GM19452 (cell line): ENCODE measurements at regions not wholly inside any gene's neighbourhood (a gene's known extent, or its start where the extent isn't known, plus 50 kb on each side); places are given as distances from the start of the nearest gene placed in this dataset.
"Not testable (repeated sequence)": the region's sequence is repeated elsewhere in the genome, so short reads cannot be mapped to it uniquely, and the experiment has no call there.

Source experiments
- ATAC-seq: cut with Tn5 transposase; IDR thresholded peaks from one replicate; pipeline ENCODE4 v1.9.1; 2021; ENCODE audit not compliant: unreplicated experiment

DNA sequence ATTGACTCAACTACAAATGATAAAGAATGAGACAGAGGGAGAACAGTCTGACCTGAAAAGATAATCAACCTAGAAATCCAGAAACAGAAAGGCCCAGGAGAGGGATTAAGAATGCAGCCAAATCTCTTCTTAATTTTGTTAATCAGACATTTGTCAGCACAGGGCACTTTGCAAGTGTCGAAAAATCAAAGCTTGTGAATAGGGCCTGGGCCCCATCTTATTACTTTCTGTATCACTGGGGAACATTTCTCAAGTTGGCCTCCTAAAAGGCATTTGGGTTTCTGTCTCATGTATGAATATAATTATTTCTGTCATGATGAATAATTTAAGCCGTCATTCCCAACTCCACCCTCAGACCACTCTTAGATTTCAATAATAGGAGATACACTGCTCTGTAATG is 308.4 kb upstream of the PRKCQ start:
- no peak for ATAC-seq

DNA sequence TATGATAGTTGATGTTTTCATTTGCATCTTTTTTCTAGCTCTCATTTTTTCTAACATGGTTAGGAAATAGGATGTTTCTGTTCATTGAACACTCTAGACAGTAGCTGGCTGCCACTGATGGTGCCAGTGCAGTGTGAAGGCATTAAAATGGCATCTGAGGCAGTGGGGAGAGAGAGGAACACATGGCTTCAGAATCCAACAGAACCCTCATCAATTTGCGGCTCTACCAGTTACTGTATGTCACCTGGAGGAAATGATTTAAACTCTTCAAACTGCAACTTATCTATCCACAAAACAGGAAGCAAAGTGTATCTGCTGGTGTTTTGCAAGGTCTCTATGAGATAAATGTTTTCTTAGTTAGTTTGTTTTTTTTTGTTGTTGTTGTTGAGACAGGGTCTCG is 305.2 kb upstream of the PRKCQ start:
- ATAC-seq, result no peak

DNA sequence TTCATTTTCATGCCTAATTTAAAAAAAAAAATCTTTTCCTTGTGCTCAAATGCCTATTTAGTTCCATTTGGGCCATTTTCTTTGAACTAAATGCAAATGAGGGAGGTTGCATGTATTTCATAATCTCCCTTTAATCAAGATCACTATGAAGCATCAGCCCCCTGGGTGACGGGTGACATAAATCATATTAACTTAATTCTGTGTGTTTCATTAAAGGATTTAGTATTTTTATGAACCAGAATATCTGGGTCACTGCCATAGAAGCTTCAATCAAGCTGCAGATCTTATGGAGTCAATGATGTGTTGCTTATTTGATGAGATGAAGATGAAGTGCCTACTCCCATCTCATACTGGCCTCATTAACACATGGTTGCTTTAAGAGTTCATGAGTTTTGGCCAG is 301.9 kb upstream of the PRKCQ start:
- ATAC-seq, result no peak

DNA sequence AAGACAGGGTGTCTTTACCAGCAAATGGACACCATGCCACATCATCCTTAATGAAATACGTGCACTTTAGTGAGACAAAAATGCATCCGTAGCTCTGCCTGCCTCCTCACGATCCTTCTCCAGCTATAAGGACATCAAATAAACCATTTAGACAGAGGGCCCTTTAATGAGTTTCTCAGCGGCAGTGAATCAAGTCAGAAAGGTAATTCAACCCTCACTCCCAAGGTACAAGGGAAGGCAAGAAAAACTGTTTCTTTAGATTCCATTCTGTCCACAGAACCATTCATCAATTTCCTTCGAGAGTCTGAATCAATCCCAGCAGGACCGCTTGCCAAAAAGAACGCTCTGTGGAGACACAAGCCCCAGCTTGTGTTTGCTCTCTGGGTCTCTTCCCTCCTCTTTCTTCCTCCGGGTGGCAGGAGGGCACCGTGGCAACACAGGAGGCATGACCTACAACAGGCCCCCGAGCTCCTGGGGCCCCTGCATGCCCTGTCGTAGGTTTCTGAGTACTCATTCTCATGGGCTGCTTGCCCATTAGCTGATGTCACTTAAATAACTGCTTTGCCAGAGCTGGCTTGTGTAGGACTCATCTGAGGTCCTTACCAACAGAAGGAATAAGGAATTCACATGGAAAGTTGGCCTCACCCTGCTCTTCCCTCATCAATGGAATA is 297.8 kb upstream of the PRKCQ start:
- no peak for ATAC-seq

DNA sequence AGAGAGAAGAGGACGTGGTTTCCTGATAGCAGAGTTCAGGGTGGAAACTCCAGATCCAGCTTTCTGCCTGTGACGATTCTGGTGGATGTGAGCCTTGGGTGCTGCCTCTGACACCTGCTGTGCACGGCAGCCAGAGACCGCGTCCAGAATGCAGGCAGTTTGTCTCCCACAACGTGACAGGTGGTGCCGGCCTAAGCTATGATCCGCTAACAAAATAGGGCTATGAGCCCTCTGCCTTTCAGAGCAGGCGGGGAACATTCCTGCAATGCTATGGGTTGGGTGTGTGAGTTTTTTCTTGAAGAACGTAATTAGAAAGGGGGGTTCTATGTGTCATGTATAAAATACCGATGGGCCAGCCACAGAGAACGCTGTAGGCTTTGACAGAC is 297.3 kb upstream of the PRKCQ start:
- no peak for ATAC-seq

DNA sequence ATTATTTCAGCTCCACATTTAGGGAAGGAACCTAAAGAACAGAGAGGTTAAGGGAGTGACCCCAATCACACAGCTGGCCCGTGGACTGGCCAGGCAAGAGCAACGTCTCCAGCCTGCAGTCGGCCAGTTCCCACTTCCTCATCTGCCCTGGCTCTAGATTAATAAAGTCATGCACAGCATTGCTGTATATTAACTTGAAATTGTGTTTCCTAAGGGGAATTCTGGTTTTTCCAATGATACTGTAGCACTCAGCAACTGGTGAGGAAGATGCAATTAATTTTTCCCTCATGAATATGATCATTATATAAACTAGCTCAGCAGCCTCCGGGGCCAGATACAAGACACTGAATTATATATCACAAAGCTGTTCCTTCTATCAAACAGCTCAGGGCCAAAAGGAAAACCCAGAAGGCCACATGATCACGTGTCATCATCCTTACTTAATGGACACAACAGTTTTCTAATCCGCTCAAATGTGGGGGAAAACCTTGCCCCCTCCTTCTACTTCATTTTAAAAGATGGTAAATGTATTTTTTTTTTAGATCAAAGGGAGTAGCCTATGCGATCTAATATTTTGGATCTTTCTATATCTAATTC is 295.3 kb upstream of the PRKCQ start:
- ATAC-seq, result no peak

DNA sequence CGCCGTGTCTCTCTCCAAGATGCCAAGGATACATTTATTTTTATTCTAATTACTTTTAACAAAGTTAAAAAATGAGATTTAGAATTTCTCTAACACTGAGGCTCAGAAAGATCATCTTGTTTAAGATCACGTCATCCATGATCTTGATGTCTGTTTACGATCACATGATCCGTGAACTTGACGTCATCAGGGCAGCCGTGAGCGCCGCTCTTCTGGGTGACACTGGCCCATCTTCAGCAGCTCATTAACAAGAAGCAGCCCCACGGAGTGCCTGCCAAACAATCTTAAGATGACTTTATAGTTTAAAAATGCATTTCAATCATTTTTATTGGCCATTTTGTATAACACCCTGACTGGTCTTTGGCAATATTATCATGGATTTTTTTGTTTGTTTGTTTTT is 291.1 kb upstream of the PRKCQ start:
- ATAC-seq, result no peak

DNA sequence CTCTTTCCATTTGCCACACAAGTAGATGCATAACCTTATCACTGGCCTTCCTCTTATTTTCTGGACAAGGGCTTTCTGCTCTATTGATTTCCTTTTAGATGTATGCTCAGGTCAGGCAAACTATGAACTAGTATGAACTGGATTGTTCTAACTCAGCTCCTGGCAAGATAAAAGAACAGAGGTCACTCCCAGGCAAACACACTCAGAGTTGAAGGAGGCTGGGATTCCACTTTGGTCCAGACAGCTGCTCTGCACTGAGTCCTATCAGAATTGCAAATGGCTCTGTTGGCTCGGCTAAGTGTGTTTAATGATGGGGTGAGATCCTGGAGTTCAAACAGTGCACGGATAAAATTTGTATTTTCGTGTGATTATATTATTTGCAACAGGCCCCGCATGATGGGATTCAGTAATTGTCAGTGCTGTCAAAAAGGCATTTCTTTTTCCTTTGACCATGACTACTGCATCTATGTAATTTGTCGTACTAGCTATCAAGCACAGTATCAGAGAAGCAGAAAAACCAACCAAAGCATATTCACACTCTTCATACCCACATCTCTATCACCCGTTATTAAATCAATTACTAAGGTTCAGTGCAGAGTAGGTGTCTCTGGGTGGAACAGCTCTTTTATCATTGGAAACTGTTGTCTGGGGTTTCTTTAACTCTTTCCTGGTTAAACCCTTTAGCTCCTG is 288.1 kb upstream of the PRKCQ start:
- ATAC-seq, result no peak

DNA sequence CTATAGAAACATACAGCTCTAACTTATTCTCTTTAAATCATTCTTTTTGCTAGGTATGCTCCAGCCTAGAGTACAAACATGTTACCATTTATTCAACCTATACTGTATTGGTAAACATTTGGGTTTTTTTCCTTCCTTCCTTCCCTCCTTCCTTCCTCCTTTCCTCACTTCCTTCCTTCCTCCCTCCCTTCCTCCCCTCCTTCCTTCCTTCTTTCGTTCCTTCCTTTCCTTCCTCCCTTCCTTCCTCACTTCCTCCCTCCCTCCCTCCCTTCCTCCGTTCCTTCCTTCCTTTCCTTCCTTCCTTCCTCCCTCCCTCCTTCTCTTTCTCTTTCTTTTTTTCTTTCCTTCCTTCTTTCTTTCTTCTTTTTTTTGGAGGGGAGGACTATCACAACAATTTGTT is 286.7 kb upstream of the PRKCQ start:
- ATAC-seq, result no peak

DNA sequence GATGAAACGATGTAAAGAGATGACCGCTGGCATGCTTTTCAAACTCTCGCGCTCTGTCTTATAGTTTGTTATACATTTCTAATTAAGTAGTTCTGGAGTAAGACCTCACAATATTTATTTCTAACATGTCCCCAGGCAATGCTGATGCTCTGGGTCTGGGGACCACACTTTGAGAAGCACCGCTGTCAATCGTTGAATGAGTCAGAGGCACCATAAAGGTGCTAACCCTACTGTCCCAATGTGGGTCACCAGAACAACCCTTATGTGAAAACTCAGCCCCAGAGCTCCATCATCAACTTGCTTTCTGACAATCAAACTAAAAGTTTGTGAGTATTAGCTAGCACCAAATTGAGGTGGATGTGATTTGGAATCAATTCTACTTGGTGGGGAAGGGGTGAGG is 284.1 kb upstream of the PRKCQ start:
- no peak for ATAC-seq

DNA sequence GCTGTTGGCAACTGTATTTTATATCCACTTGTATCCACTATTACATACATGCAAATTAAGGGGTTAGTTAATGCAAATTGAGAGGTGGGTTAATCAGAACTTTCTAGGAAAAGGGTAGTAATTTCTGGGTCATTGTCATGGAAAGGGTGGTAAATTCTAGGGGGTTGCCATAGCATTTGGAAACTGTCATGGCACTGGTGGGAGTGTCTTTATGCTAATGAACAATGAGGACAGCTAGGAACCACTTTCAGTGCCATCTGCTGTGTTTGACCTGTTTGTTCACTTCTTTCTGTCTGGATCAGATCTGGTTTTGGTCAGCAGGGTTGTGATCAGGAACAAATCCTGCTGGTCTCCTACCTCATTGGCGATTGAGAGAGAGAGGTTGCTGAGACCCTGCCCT is 283.3 kb upstream of the PRKCQ start:
- ATAC-seq, result no peak

DNA sequence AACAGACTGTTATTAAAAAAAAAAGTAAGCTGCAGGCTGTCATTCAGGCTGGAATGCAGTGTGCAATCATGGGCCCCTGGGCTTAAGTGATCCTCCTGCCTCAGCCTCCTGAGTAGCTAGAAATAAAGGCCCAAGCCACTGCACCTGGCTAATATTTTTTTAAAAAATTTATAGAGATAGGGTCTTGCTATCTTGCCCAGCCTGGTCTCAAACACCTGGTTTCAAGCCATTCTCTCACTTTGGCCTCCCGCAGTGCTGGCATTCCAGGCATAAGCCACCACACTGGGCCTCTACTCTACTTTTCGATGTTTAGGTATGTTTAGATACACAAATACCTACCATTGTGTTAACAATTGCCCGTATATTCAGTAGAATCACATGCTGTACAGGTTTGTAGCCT is 270.4 kb upstream of the PRKCQ start:
- ATAC-seq, result no peak

DNA sequence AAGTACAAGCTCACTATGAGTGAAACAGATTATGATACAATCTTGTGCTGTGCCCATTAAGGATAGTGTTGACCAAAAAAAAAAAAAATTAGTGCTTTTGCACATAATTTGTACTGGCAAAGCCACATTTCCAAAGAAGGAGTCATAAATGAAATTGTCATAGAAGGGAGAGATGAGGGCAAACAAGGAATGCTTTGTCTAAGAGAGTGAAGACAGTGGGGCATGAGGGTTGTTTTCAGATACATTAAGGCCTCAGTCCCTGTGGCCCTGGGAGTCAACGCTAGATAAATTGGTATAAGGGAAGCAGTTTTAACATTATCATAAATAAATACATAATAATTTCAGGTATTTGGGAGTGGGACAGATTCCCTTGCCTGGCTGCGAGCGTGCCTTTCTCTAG is 267.5 kb upstream of the PRKCQ start:
- no peak for ATAC-seq

DNA sequence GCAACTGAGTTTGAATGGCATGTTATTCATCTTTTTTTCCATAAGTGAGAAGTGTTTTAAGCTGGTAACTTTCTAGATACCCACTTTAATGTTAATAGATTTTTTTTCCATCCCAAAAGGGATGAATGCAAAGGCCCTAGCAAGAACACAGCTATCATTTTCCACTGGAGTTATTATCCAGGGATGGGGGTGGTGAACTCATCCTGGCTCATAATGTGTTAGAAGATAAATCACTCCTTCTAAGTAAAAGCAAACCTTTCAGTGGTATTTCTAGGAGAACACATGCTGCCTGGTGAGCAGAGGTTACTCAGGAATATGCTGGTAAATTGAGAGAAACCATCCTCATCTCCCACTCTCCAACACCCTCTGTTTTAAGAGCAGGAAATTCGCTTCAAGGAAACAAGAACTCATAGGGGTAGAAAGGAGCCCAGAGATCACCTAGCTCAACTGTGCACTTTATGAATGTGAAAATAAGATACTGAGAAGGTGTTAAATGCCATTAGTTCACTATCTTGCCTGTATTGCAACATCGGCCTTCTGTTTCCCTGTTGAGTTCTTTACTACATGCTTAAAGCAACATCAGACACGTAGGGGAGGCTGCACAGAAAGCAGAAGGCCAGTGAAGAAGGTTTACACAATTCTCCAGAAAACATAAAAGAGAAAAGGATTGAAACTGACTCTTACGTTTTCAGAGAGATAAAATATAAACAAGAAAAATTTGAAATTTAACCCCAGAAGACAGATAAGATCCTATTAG is 264.0 kb upstream of the PRKCQ start:
- ATAC-seq, result no peak

DNA sequence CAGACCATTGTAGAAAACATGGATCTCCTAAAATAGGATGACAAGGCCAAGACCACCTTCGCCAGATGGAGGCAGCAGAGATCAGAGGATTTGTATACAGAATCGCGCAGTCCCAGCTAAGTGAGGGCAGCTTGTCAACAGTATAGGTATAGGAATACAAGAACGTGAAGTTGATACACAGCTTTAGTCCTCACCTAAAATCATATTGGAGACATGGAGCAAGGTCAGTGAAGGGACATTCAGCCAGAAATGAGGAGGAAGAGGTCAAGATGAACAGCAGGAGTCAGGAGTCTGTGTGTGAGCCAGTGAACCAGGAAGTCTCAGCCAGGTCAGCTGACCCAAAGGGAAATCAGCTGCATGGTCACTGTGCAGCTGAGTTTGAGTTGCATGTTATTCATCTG is 263.4 kb upstream of the PRKCQ start:
- ATAC-seq, result no peak

DNA sequence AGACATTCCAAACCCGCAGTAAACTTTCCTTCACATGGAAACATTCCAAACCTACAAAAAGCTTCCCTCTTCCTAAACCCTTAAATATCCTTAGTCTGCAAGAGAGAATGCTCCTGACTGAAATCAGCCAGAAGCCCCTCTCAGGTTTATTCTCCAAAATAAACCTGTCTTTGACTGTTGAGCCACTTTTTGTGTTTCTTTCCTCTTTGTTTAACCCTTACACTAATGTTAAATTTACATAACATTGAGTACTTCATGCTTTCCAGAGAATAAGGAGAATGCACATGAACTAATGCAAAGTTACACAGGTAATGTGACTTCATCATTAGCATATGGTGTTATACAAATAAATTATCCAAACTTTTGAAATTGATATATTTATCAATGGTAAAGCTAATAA is 262.6 kb upstream of the PRKCQ start:
- no peak for ATAC-seq

DNA sequence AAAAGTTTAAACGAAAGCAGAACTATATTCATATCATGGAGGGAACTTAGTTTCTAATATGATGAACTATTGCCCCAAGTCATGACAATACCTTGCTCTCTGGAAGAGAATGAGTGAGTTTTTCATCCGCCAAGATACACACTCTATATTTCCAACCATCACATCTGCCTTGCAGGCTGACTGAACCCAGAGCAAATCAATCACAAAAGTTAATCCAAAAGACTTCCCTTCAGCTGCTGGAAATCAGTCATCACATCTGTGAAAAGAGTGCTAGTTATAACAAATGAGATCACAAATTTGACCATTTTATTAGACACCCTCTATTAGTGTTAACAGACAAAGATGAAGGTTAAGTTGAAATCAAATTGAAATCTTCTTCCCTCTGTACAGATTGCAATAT is 261.7 kb upstream of the PRKCQ start:
- no peak for ATAC-seq

DNA sequence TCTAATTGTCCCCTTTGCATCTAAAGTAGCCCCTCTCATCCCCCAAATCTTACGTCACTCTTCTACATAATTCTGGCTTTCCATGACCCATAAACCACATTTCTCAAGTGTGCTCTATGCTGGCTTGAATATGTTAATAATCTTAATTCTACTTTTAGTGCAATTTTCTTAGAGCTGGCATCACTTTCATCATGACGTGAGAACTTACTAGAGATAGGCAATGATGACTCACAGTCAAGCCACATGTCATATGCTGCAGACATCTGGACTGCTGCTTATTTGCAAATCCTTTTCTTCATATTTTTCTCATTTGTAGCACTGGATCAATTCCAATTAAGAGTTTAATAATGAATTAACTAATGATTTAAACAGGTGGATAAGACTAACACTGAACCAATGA is 260.7 kb upstream of the PRKCQ start:
- no peak for ATAC-seq

DNA sequence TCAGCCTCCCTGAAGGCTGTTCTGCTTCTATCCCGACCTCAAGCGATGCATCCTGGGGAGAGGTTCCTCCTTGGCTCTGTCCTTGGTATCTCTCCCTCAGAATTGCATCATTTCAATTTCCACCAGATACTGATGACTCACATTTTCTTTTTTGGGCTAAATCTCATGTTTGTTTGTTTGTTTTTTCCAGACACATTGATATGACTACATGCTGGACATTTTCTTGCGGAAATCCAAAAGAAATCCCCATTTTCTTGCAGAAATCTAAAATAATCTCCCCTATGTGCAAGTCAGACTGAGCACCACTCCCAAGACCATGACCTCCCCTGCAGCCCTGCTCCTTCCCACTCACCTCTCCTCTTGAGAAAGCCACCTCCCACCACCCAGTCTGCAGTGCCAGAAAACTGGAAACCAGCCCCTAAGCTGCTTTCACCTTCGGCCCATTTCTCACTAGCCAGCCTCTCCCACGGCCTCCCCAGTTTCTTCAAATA is 260.2 kb upstream of the PRKCQ start:
- no peak for ATAC-seq

DNA sequence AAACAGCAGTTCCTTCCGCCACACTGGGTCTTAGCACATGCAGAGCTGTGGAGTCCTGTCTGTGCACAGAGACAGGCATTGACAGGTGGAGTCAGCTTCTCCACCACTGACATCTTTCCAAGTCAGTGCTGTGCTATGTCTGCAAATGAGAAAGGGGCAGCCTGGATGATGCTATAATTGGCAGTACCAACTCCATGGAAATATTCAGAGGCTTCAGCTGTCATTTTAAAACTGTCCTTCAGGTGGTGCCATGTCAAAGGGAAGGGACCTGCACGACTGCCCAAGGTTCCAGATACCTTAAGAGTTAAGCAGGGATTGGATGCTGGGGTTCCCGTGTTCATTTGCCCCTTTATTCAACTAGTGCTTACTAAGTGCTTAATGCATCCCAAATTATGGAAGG is 258.0 kb upstream of the PRKCQ start:
- no peak for ATAC-seq

DNA sequence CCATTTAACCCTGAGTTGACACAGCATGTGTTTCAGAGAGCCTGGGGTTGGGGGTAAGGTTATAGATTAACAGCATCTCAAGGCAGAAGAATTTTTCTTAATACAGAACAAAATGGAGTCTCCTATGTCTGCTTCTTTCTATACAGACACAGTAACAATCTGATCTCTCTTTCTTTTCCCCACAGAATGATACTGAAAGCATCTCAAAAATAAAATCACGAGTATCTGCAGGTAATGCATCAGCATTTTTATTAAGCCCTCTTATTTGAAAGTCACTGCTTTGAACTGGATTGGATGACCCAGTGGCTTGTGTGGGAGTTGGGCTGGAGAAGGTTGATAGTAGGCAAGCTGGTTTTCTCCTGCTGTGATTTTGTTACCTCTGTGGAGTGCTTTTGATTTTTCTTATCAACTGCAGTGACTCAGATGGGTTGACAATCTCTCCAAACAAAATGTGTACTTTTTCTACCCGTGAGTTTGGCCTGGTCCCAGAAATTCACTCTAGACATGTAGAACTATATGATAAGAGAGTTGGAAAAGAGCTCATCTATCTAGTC is 253.5 kb upstream of the PRKCQ start:
- no peak for ATAC-seq

DNA sequence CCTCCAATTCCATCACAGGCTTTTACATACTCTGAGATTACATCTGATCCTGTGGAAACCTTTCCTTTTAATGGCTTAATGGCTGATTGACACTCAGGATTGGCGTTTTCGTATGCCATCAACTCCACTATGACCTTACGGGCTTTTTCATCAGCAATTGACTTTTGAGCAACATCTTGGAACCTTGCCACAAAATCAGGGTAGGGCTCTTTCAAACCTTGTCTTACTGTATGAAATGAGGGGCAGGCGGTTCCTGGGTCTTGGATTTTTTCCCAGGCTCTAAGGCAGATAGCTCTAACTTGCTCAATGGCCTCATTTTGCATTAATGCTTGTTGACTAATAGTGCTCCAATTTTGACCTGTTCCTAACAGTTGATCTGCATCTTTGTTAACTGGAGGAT is 250.9 kb upstream of the PRKCQ start:
- not testable (repeated sequence) for ATAC-seq
